H1 (cell line): ENCODE measurements at regions not wholly inside any gene's neighbourhood (a gene's known extent, or its start where the extent isn't known, plus 50 kb on each side); places are given as distances from the start of the nearest gene placed in this dataset.

Source experiments
- CTCF ChIA-PET: fragments of 300-600 bp; sonication (Branson Sonifier 250); formaldehyde crosslinking; loops from one replicate; lab custom pipeline; 2021; ENCODE audit not compliant: partially characterized antibody; lab: Charles Lee
- POLR2A ChIA-PET: fragments of 300-600 bp; sonication (Branson Sonifier 250); formaldehyde crosslinking; loops from one replicate; lab custom pipeline; 2021; ENCODE audit warnings: inconsistent platforms; ENCODE audit not compliant: partially characterized antibody; lab: Charles Lee
- DNase-seq, 2 experiments: peaks; one replicate each; pipeline versions ENCODE4 v3.0.0 to v3.0.0-alpha.2; 2010 to 2022; ENCODE audit warnings: low spot score in 2 of 2, low read depth in 1 of 2, mixed read lengths in 1 of 2
- FAIRE-seq: peaks from 2 replicates; lab custom pipeline; 2011; peaks lifted over from hg19 to GRCh38; lab: Jason Lieb, UNC
- H2AFZ ChIP-seq: 2 replicates; pipeline ENCODE4 v1.8.1; 2012; ENCODE audit warnings: low read length, inconsistent platforms
- H2AK5ac ChIP-seq: 2 replicates; pipeline ENCODE4 v1.6.1; 2013; ENCODE audit warnings: low read depth, low read length
- H2BK120ac ChIP-seq: replicated peaks from 2 replicates; pipeline ENCODE3; 2013; ENCODE audit warnings: low read depth, low read length, inconsistent platforms
- H2BK12ac ChIP-seq: 2 replicates; pipeline ENCODE4 v1.6.1; 2013; ENCODE audit warnings: low read depth, low read length
- H2BK15ac ChIP-seq: 2 replicates; pipeline ENCODE4 v1.6.1; 2013; ENCODE audit warnings: low read length
- H2BK20ac ChIP-seq: 2 replicates; pipeline ENCODE4 v1.6.1; 2013; ENCODE audit warnings: low read length
- H2BK5ac ChIP-seq: 2 replicates; pipeline ENCODE4 v1.6.1; 2013; ENCODE audit warnings: low read depth, low read length
- H3K14ac ChIP-seq: 2 replicates; pipeline ENCODE4 v1.6.1; 2013; ENCODE audit warnings: inconsistent platforms; ENCODE audit not compliant: insufficient read length
- H3K18ac ChIP-seq: 2 replicates; pipeline ENCODE4 v1.6.1; 2013; ENCODE audit warnings: low read length; ENCODE audit errors: extremely low read depth
- H3K23ac ChIP-seq: 2 replicates; pipeline ENCODE4 v1.6.1; 2013; ENCODE audit warnings: inconsistent platforms; ENCODE audit not compliant: insufficient read length
- H3K23me2 ChIP-seq: 2 replicates; pipeline ENCODE4 v1.6.1; 2013; ENCODE audit warnings: low read depth, low read length
- H3K27ac ChIP-seq: 2 replicates; pipeline ENCODE4 v1.6.1; 2011; ENCODE audit warnings: low read depth, low read length, inconsistent platforms
- H3K27me3 ChIP-seq, 4 experiments: replicated peaks in 1 of 4; 1 replicate in 1 of 4; 2 replicates in 3 of 4; pipeline versions ENCODE4 v1.6.1 to v1.8.1; 2011 to 2013; ENCODE audit warnings: low read length in 3 of 4, mild to moderate bottlenecking in 3 of 4, inconsistent platforms in 2 of 4, mixed read lengths in 2 of 4, moderate library complexity in 1 of 4; ENCODE audit not compliant: control insufficient read depth in 3 of 4, insufficient read depth in 3 of 4; ENCODE audit errors: extremely low read depth in 1 of 4
- H3K36me3 ChIP-seq, 4 experiments: 2 replicates each; pipeline versions ENCODE4 v1.6.1 to v1.8.1; 2011 to 2013; ENCODE audit warnings: mild to moderate bottlenecking in 4 of 4, low read length in 3 of 4, moderate library complexity in 2 of 4, control low read depth in 1 of 4, inconsistent platforms in 1 of 4; ENCODE audit not compliant: insufficient read depth in 4 of 4, control insufficient read depth in 2 of 4
- H3K4ac ChIP-seq: replicated peaks from 2 replicates; pipeline ENCODE3; 2013; ENCODE audit warnings: low read length, low read depth, mixed read lengths, inconsistent platforms; ENCODE audit not compliant: insufficient read length
- H3K4me1 ChIP-seq, 4 experiments: replicated peaks in 1 of 4; 1 replicate in 1 of 4; 2 replicates in 3 of 4; pipeline versions ENCODE4 v1.6.1 to v1.8.1; 2011 to 2013; ENCODE audit warnings: low read length in 3 of 4, inconsistent platforms in 2 of 4, mixed read lengths in 1 of 4; ENCODE audit not compliant: insufficient read depth in 4 of 4, control insufficient read depth in 3 of 4
- H3K4me2 ChIP-seq, 2 experiments: 2 replicates each; pipeline versions ENCODE4 v1.6.1 to v1.8.1; 2011 to 2013; ENCODE audit warnings: low read depth in 2 of 2, low read length in 2 of 2, control low read depth in 1 of 2, inconsistent platforms in 1 of 2, mild to moderate bottlenecking in 1 of 2; ENCODE audit not compliant: insufficient read depth in 1 of 2
- H3K4me3 ChIP-seq, 4 experiments: fragments of 200-600, 300-600 bp in 1 of 4; sonication (generic), shearing (Covaris generic), sonication (Bioruptor Twin) in 1 of 4; 2 replicates each; pipeline versions ENCODE4 v1.5.1 to v1.8.1; 2011 to 2016; ENCODE audit warnings: low read length in 4 of 4, low read depth in 3 of 4, control low read depth in 2 of 4, inconsistent platforms in 2 of 4, mild to moderate bottlenecking in 2 of 4, mixed read lengths in 1 of 4, moderate library complexity in 1 of 4; ENCODE audit not compliant: insufficient read depth in 2 of 4; ENCODE audit errors: extremely low read depth in 1 of 4
- H3K56ac ChIP-seq: replicated peaks from 2 replicates; pipeline ENCODE3; 2013; ENCODE audit warnings: low read depth, mild to moderate bottlenecking, mixed read lengths, low read length, inconsistent platforms; ENCODE audit not compliant: insufficient read length
- H3K79me1 ChIP-seq: 2 replicates; pipeline ENCODE4 v1.6.1; 2013; ENCODE audit warnings: low read depth, low read length, control low read depth
- H3K79me2 ChIP-seq, 2 experiments: 2 replicates each; pipeline versions ENCODE4 v1.6.1 to v1.8.1; 2012 to 2013; ENCODE audit warnings: low read length in 2 of 2, mild to moderate bottlenecking in 2 of 2, inconsistent platforms in 1 of 2; ENCODE audit not compliant: insufficient read depth in 2 of 2, control insufficient read depth in 1 of 2
- H3K9ac ChIP-seq, 4 experiments: replicated peaks in 1 of 4; 1 replicate in 1 of 4; 2 replicates in 3 of 4; pipeline versions ENCODE4 v1.6.1 to v1.8.1; 2011 to 2013; ENCODE audit warnings: low read depth in 3 of 4, low read length in 3 of 4, control low read depth in 2 of 4, mild to moderate bottlenecking in 2 of 4, moderate library complexity in 2 of 4, inconsistent platforms in 1 of 4; ENCODE audit errors: extremely low read depth in 1 of 4
- H3K9me3 ChIP-seq, 2 experiments: 2 replicates each; pipeline versions ENCODE4 v1.6.1 to v1.8.1; 2012 to 2013; ENCODE audit warnings: mild to moderate bottlenecking in 2 of 2, moderate library complexity in 2 of 2, control low read depth in 1 of 2, inconsistent platforms in 1 of 2, low read depth in 1 of 2, low read length in 1 of 2, mixed read lengths in 1 of 2; ENCODE audit not compliant: insufficient read depth in 2 of 2
- H4K20me1 ChIP-seq, 2 experiments: replicated peaks in 1 of 2; 2 replicates each; pipeline versions ENCODE3 to v1.8.1; 2011 to 2013; ENCODE audit warnings: inconsistent platforms in 2 of 2, low read length in 2 of 2, mild to moderate bottlenecking in 1 of 2; ENCODE audit not compliant: insufficient read depth in 2 of 2, control insufficient read depth in 1 of 2
- H4K5ac ChIP-seq: 2 replicates; pipeline ENCODE4 v1.6.1; 2013; ENCODE audit warnings: low read length, low read depth, mixed read lengths, inconsistent platforms; ENCODE audit not compliant: insufficient read length
- H4K8ac ChIP-seq: 2 replicates; pipeline ENCODE4 v1.8.0; 2013; ENCODE audit warnings: mild to moderate bottlenecking, moderate library complexity, low read length, inconsistent platforms; ENCODE audit not compliant: insufficient read depth; ENCODE audit errors: extremely low read depth
- H4K91ac ChIP-seq: replicated peaks from 2 replicates; pipeline ENCODE3; 2013; ENCODE audit warnings: low read length, mixed read lengths, inconsistent platforms; ENCODE audit not compliant: insufficient read length
- CBX5 ChIP-seq: fragments of 300-800, 300-1000 bp; sonication (generic); IDR thresholded peaks from 2 replicates; pipeline ENCODE4 v1.7.1; 2016; ENCODE audit warnings: antibody characterized with exemption, low read length, low read depth
- CEBPB ChIP-seq: IDR thresholded peaks from 2 replicates; pipeline ENCODE4 v1.6.1; 2012; ENCODE audit warnings: low read depth, low read length
- CHD1 ChIP-seq: IDR thresholded peaks from 2 replicates; pipeline ENCODE4 v1.6.1; 2012; ENCODE audit warnings: low read depth, low read length, improper control_type of control experiment
- CTBP2 ChIP-seq: IDR thresholded peaks from 2 replicates; pipeline ENCODE4 v1.7.0; 2011; ENCODE audit warnings: borderline replicate concordance, mild to moderate bottlenecking, moderate library complexity, mixed read lengths, low read length; ENCODE audit not compliant: insufficient read depth, insufficient read length
- EP300 ChIP-seq, 2 experiments: IDR thresholded peaks; 1 replicate in 1 of 2; 2 replicates in 1 of 2; pipeline ENCODE4 v1.6.1; 2011 to 2012; ENCODE audit warnings: low read depth in 2 of 2, low read length in 2 of 2, mild to moderate bottlenecking in 2 of 2, borderline replicate concordance in 1 of 2, inconsistent platforms in 1 of 2, moderate library complexity in 1 of 2
- EZH2 ChIP-seq: fragments of 200-600 bp; sonication (generic); IDR thresholded peaks from 2 replicates; pipeline ENCODE4 v1.7.1; 2012; ENCODE audit warnings: low read depth, mild to moderate bottlenecking, moderate library complexity, low read length, inconsistent platforms; ENCODE audit not compliant: severe bottlenecking
- JUND ChIP-seq: IDR thresholded peaks from 2 replicates; pipeline ENCODE4 v1.6.1; 2011; ENCODE audit warnings: mild to moderate bottlenecking, improper control_type of control experiment, low read length
- KDM4A ChIP-seq: IDR thresholded peaks from one replicate; pipeline ENCODE4 v1.7.1; 2012; ENCODE audit warnings: low read depth, mild to moderate bottlenecking, moderate library complexity, low read length, inconsistent platforms; ENCODE audit not compliant: severe bottlenecking
- NANOG ChIP-seq: IDR thresholded peaks from 2 replicates; pipeline ENCODE4 v1.6.1; 2011; ENCODE audit warnings: low read length, low read depth, mild to moderate bottlenecking, inconsistent platforms; ENCODE audit not compliant: insufficient read depth, poor library complexity, severe bottlenecking
- POLR2A ChIP-seq, 2 experiments: IDR thresholded peaks; 1 replicate in 1 of 2; 2 replicates in 1 of 2; pipeline ENCODE4 v1.6.1; 2011; ENCODE audit warnings: low read depth in 2 of 2, low read length in 2 of 2, mild to moderate bottlenecking in 2 of 2; ENCODE audit errors: control extremely low read depth in 1 of 2
- RFX5 ChIP-seq: IDR thresholded peaks from 2 replicates; pipeline ENCODE4 v1.6.1; 2011; ENCODE audit warnings: low read depth, low read length, improper control_type of control experiment, borderline replicate concordance
- SAP30 ChIP-seq: fragments of 300-600 bp; sonication (generic); IDR thresholded peaks from 2 replicates; pipeline ENCODE4 v1.7.1; 2012; ENCODE audit warnings: low read length, moderate library complexity, mild to moderate bottlenecking, inconsistent platforms; ENCODE audit not compliant: insufficient read depth, insufficient replicate concordance
- SUZ12 ChIP-seq: fragments of 200-600 bp; sonication (generic); IDR thresholded peaks from 2 replicates; pipeline ENCODE4 v1.6.1; 2012; ENCODE audit warnings: mild to moderate bottlenecking, inconsistent platforms, low read length, moderate library complexity, mixed read lengths
- TAF7 ChIP-seq: optimal IDR thresholded peaks from 2 replicates; pipeline ENCODE3; 2011; ENCODE audit warnings: low read depth, mild to moderate bottlenecking, inconsistent platforms, low read length, moderate library complexity, borderline replicate concordance

- H2AK5ac ChIP-seq = no peak overlapping the region
- H3K18ac ChIP-seq = no peak overlapping the region
- FAIRE-seq (no peak), DNase-seq (no peak)
- H3K23ac ChIP-seq = no peak overlapping the region
- no peak overlapping the region for H3K4me3 ChIP-seq
- H3K27ac ChIP-seq = no peak overlapping the region
- H3K36me3 ChIP-seq = no peaks in the 10 kb centered on the region
- H3K9me3 ChIP-seq = no peaks in the 10 kb centered on the region
- H3K79me1 ChIP-seq = no peaks in the 10 kb centered on the region
- no peak overlapping the region for H2BK12ac ChIP-seq
- no peaks in the 10 kb centered on the region for H3K23me2 ChIP-seq
- no peak overlapping the region for H2BK20ac ChIP-seq
- H2AFZ ChIP-seq = no peak overlapping the region
- no peaks in the 10 kb centered on the region for H3K79me2 ChIP-seq
- H4K91ac ChIP-seq = no peak overlapping the region
- H3K4ac ChIP-seq = no peak overlapping the region
- no peak overlapping the region for H2BK120ac ChIP-seq
- H3K4me1 ChIP-seq = peaks cover 0 to 2% (median 0%) of the 10 kb centered on the region in 4 experiments; a peak in 1 of 7 replicates
- no peak overlapping the region for H3K9ac ChIP-seq
- peaks cover 0 to 1% (median 0%) of the 10 kb centered on the region in 4 experiments; a peak in 1 of 7 replicates for H3K27me3 ChIP-seq
- H3K4me2 ChIP-seq = no peak overlapping the region
- POLR2A ChIA-PET = no interaction called here
- H3K56ac ChIP-seq = no peak overlapping the region
- no peak overlapping the region for H3K14ac ChIP-seq
- H2BK15ac ChIP-seq = no peak overlapping the region
- H4K5ac ChIP-seq = no peak overlapping the region
- H2BK5ac ChIP-seq = no peak overlapping the region
- CTCF ChIA-PET = no interaction called here
- H4K8ac ChIP-seq = no peak overlapping the region
- H4K20me1 ChIP-seq = no peaks in the 10 kb centered on the region
- TF ChIP-seq CBX5 = no peak
- TF ChIP-seq EZH2 = no peak
- no peak for TF ChIP-seq CEBPB
- no peak for TF ChIP-seq POLR2A (IDR thresholded peaks at IDR 0.05; ENCODE audit: control extremely low read depth in 1 of 2, low read depth in 2 of 2, low read length in 2 of 2)
- TF ChIP-seq KDM4A = no peak
- no peak for TF ChIP-seq NANOG
- TF ChIP-seq EP300 (IDR thresholded peaks at IDR 0.05; ENCODE audit: borderline replicate concordance in 1 of 2, low read depth in 2 of 2, low read length in 2 of 2) = no peak
- TF ChIP-seq TAF7 = no peak
- no peak for TF ChIP-seq SUZ12
- TF ChIP-seq CHD1 = no peak
- TF ChIP-seq JUND = no peak
- no peak for TF ChIP-seq CTBP2
- no peak for TF ChIP-seq RFX5
- TF ChIP-seq SAP30 = no peak
These were observed 562.6 kb downstream of the NR2F1-AS1 start for GRCh38 chr5:93018461-93018860.
